AG09309 (cell line): ENCODE measurements at regions not wholly inside any gene's neighbourhood (a gene's known extent, or its start where the extent isn't known, plus 50 kb on each side); places are given as distances from the start of the nearest gene placed in this dataset.

ENCODE experiments used
- DNase-seq: peaks from one replicate; pipeline ENCODE4 v3.0.0-alpha.2; 2010; ENCODE audit warnings: low read depth
- H3K4me3 ChIP-seq: 2 replicates; pipeline ENCODE4 v1.5.1; 2011; ENCODE audit warnings: mild to moderate bottlenecking, low read depth, low read length, moderate library complexity; ENCODE audit not compliant: control insufficient read depth
- CTCF ChIP-seq: IDR thresholded peaks from 2 replicates; pipeline ENCODE4 v1.5.1; 2011; ENCODE audit warnings: mild to moderate bottlenecking, low read depth, low read length, inconsistent platforms; ENCODE audit not compliant: insufficient read depth, control insufficient read depth; ENCODE audit errors: missing control alignments

GRCh38 chr6:156507656-156508055 is 269.5 kb upstream of the ARID1B start:
- TF ChIP-seq CTCF = no peak
- no peak for DNase-seq

GRCh38 chr6:156507106-156507505 is 270.1 kb upstream of the ARID1B start:
- no peak overlapping the region for H3K4me3 ChIP-seq
- no peak for DNase-seq
- TF ChIP-seq CTCF = no peak

More at GRCh38 chr6:156507656-156508055, 269.5 kb upstream of the ARID1B start:
- no peak overlapping the region for H3K4me3 ChIP-seq

GRCh38 chr6:156502969-156503504 is 274.1 kb upstream of the ARID1B start:
- no peak for TF ChIP-seq CTCF
- no peak overlapping the region for H3K4me3 ChIP-seq
- DNase-seq = no peak

GRCh38 chr6:156497618-156498017 is 279.6 kb upstream of the ARID1B start:
- no peak overlapping the region for H3K4me3 ChIP-seq
- no peak for TF ChIP-seq CTCF
- DNase-seq = no peak

GRCh38 chr6:156487877-156488276 is 289.3 kb upstream of the ARID1B start:
- no peak overlapping the region for H3K4me3 ChIP-seq
- no peak for TF ChIP-seq CTCF
- no peak for DNase-seq

GRCh38 chr6:156485150-156485549 is 292.0 kb upstream of the ARID1B start:
- no peak overlapping the region for H3K4me3 ChIP-seq
- no peak for DNase-seq
- TF ChIP-seq CTCF = no peak
